ENCODE measurements at regions not wholly inside any gene's neighbourhood (a gene's known extent, or its start where the extent isn't known, plus 50 kb on each side); places are given as distances from the start of the nearest gene placed in this dataset.

DNA sequence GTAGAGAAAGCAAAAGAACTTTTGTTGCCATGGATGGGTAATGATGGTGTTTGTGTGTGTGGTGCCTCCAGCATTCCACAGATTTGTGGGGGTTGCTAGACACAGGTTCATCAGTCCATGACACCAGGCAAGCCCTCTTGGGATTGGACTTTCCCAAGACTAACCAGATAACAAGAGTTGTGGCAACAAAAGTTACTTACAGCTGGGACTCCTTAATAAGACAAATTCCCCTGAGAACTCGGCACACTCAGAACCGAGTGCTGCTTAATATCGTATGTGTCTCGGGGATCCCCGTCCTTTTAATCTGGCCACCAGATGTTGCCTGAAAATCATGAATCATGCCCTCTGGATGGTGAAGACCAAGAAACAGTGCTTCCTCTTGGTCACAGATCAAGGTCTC lies 193.3 kb downstream of the AJAP1 start:
- TF ChIP-seq, protein P1, sequence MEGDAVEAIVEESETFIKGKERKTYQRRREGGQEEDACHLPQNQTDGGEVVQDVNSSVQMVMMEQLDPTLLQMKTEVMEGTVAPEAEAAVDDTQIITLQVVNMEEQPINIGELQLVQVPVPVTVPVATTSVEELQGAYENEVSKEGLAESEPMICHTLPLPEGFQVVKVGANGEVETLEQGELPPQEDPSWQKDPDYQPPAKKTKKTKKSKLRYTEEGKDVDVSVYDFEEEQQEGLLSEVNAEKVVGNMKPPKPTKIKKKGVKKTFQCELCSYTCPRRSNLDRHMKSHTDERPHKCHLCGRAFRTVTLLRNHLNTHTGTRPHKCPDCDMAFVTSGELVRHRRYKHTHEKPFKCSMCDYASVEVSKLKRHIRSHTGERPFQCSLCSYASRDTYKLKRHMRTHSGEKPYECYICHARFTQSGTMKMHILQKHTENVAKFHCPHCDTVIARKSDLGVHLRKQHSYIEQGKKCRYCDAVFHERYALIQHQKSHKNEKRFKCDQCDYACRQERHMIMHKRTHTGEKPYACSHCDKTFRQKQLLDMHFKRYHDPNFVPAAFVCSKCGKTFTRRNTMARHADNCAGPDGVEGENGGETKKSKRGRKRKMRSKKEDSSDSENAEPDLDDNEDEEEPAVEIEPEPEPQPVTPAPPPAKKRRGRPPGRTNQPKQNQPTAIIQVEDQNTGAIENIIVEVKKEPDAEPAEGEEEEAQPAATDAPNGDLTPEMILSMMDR (conservative IDR thresholded peaks at IDR 0.05; ENCODE audit: low read length) = no peak
- no peak overlapping the region for H3K4me3 ChIP-seq (ENCODE audit: low read length)
- DNase-seq (ENCODE audit: low read depth) = peak; percentile 6
